Vagina (tissue), 2 donors: ENCODE measurements at regions not wholly inside any gene's neighbourhood (a gene's known extent, or its start where the extent isn't known, plus 50 kb on each side); places are given as distances from the start of the nearest gene placed in this dataset.

Source experiments
- CTCF ChIP-seq, 3 experiments: fragments of 450-650 bp in 2 of 3; fragments of 200-600 bp in 1 of 3; sonication (generic) in 1 of 3; IDR thresholded peaks; one replicate each; pipeline ENCODE4 v1.5.1; 2017 to 2019; ENCODE audit warnings: antibody characterized with exemption in 3 of 3, mild to moderate bottlenecking in 2 of 3, moderate library complexity in 2 of 3
- POLR2A ChIP-seq, 2 donors: fragments of 450-650 bp; IDR thresholded peaks; one replicate each; pipeline ENCODE4 v1.6.1; 2017; ENCODE audit warnings: antibody characterized with exemption in 2 of 2, mild to moderate bottlenecking in 2 of 2, moderate library complexity in 2 of 2

- no peak for TF ChIP-seq POLR2A (IDR thresholded peaks at IDR 0.05)
- no peak for TF ChIP-seq CTCF (IDR thresholded peaks at IDR 0.05)
Measured at GRCh38 chr7:51629206-51629605, 312.6 kb upstream of the COBL start.
